ENCODE measurements at regions not wholly inside any gene's neighbourhood (a gene's known extent, or its start where the extent isn't known, plus 50 kb on each side); places are given as distances from the start of the nearest gene placed in this dataset.

- in situ Hi-C loops (cut with MboI; ENCODE audit: low sequenced_read_pairs), result no loop called here
Measured at GRCh38 chr13:70708775-70709174, 600.5 kb upstream of the KLHL1 start.

- in situ Hi-C loops (cut with MboI; ENCODE audit: low sequenced_read_pairs), result no loop called here
Measured at GRCh38 chr13:70703755-70704154, 595.5 kb upstream of the KLHL1 start.

DNA sequence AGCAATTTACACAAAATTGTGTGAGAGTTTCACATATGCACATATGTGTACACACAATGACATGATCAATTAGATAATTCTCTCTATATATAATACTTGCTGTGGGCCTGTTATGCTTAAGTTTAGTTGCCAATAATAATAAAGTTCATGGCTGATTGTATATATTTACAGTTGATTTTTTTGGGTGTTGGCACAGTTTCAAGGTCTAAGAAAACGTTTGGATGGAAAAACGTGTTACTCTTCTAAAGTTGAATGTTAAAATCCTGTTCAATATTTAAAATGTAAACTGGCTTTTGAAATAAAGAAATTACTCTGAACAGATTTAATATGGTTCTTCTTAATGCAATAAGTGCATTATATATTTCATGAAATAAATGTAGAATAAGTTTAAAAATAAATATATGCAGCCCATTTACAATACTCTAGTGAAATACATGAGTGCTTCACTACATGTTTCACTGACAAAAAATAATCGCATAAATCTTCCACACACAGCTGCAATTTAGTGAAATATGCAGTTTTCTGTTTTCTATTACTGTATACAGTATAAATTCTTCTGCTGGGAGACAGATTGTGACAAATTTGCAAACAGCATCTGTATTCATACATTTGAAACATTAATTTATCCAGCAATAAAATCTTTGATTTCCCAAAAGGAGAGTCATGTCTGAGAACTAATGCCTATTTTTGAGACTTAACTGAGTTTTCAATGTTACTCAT lies 586.9 kb upstream of the KLHL1 start:
- in situ Hi-C loops (cut with MboI; ENCODE audit: low sequenced_read_pairs), result no loop called here

- in situ Hi-C loops (cut with MboI; ENCODE audit: low sequenced_read_pairs), result no loop called here
Measured at GRCh38 chr13:70668983-70669382, 560.7 kb upstream of the KLHL1 start.

GRCh38 chr13:70668293-70668692 lies 560.0 kb upstream of the KLHL1 start:
- in situ Hi-C loops (cut with MboI; ENCODE audit: low sequenced_read_pairs), result no loop called here

DNA sequence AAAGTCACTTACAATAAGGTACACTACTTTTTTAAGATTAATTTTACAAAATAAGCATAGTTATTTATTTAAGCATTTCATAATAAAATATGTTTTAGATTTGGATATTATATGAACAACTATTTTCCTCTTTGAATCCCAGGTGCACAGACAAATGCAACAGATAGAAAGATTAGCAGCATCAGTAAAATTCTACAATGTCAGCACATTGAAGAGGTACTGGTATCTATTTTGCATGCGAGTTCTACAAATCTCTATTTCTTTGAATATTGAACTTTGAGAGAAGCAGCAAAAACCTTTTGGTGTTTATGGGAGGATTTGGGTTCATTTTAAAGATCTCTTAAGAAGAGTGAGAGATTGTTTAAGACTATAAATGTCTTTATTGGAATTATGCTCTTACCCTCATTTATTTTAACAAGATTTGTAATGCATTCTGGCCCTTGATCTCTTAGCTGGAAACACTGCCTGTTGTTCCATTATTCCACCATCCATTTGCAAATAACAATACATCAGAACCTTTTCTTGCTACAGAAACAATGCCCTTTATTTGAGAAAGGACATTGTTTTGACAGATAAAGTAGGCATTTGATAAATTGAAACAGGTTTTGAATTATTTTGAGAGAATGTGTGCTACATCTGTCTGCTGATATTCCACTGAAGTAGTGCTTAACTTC lies 558.8 kb upstream of the KLHL1 start:
- in situ Hi-C loops (cut with MboI; ENCODE audit: low sequenced_read_pairs), result no loop called here

DNA sequence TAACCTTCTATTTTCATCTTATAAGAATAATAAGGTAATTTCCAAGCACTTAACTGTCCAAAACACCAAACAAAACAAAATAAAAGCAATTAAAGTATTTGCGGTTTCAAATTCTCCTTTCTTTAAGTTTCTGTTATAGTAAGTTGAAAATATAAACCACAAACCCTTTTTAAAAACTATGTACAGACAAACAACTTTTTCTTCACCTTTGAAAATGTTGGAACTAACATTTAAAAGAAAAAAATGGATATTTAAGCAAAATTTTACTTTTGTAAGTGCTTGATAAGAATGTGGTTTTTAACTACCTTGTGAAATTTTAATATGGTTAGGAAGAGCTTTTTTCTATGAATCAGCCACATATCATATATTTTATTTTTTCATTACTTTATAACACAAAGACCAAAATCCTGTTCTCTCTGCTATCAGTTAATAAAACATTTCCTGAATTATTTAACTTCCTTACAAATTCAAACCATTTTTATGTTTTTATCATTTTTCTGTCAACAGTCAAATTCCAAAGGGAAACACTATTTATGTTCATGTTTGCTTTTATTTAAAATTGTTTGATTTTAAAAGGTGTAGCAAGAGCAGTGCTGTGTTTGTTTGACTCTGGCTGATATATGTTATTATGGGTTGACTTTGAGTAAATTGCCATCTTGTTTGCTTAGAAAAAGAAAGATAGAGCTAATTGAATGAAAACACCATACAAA lies 554.1 kb upstream of the KLHL1 start:
- in situ Hi-C loops (cut with MboI; ENCODE audit: low sequenced_read_pairs), result no loop called here

GRCh38 chr13:70644052-70644451 lies 535.8 kb upstream of the KLHL1 start:
- in situ Hi-C loops (cut with MboI; ENCODE audit: low sequenced_read_pairs), result no loop called here

GRCh38 chr13:70634893-70635292 lies 526.6 kb upstream of the KLHL1 start:
- in situ Hi-C loops (cut with MboI; ENCODE audit: low sequenced_read_pairs), result no loop called here

GRCh38 chr13:70630247-70630646 lies 522.0 kb upstream of the KLHL1 start:
- in situ Hi-C loops (cut with MboI; ENCODE audit: low sequenced_read_pairs), result no loop called here

- in situ Hi-C loops (cut with MboI; ENCODE audit: low sequenced_read_pairs), result no loop called here
Measured at GRCh38 chr13:70623239-70623638, 515.0 kb upstream of the KLHL1 start.

DNA sequence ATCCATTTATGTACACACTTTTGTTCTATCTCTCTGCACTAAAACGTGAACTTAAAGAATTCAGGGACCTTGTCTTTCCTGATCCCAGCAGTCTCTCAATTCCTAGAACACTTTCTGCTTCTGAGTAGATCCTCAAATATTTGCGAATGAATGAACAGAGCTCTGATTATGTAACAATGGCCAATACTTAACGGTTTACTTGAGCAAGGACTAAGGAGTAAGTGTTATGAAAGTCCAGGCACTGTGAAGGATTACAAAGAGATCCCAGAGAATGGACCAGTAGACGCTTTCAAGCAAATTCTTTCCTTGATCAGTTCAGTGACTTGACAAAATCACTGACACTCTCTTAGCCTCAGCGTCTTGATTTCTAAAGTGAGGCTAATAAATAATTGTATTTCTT lies 514.5 kb upstream of the KLHL1 start:
- in situ Hi-C loops (cut with MboI; ENCODE audit: low sequenced_read_pairs), result no loop called here

DNA sequence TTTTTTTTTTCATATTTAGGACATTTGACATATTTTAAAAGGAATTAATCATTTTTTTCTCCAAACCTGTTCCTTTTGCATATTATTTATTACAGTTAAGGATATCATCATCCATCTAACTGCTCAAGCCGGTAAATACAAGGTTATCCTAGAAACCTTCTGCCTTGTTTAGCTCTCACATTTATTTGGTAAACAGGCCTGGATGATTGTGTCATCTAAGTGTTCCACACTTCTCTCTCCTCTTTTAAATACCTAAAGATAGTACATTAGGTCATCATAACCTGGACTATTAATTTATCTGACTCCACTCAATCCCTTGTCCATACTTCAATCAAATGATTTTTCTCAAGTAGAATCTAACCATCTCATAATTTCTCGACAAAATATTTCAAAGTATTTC lies 511.7 kb upstream of the KLHL1 start:
- in situ Hi-C loops (cut with MboI; ENCODE audit: low sequenced_read_pairs), result no loop called here

- in situ Hi-C loops (cut with MboI; ENCODE audit: low sequenced_read_pairs), result no loop called here
Measured at GRCh38 chr13:70616847-70617246, 508.6 kb upstream of the KLHL1 start.

- in situ Hi-C loops (cut with MboI; ENCODE audit: low sequenced_read_pairs), result no loop called here
Measured at GRCh38 chr13:70613295-70613694, 505.0 kb upstream of the KLHL1 start.

DNA sequence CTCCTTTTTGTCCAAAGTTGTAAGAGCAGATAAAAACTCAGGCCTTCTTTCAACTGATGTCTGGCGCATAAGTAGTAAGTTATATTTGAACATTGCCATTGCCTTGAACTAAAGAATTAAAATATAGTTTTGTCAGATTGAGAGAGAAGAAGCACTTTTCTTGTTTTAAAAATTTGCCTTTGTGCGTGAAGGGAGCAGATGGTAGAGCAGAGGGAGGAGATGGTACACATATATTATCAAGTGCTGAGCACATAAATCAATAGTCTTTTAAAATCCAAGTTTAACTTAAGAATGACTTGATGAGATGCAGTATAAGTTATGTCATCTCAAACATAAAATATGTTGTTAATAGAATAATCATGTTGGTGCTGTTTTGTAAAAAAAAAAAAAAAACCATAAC lies 504.6 kb upstream of the KLHL1 start:
- in situ Hi-C loops (cut with MboI; ENCODE audit: low sequenced_read_pairs), result no loop called here

DNA sequence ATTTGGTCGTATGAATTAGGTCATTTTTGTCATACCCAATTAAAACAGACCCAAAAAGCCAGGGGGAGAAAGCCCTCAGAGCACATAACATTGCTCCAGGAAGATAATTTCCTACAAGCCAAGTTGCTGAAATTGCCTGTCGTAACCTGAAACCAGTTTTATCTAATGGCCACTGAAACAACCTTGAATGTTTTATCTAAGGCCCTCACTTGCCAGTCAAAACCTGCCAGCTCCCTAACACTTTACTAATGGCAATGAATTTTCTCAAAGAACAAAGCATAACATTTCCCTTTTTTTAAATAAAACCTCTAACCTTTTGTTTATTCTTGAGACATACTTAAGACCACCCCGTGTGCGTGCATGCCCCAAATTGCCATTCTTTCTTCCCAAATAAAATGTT lies 496.2 kb upstream of the KLHL1 start:
- in situ Hi-C loops (cut with MboI; ENCODE audit: low sequenced_read_pairs), result no loop called here

- in situ Hi-C loops (cut with MboI; ENCODE audit: low sequenced_read_pairs), result no loop called here
Measured at GRCh38 chr13:70593716-70594115, 485.5 kb upstream of the KLHL1 start.

- in situ Hi-C loops (cut with MboI; ENCODE audit: low sequenced_read_pairs), result no loop called here
Measured at GRCh38 chr13:70585109-70585508, 476.9 kb upstream of the KLHL1 start.

GRCh38 chr13:70580825-70581224 lies 472.6 kb upstream of the KLHL1 start:
- in situ Hi-C loops (cut with MboI; ENCODE audit: low sequenced_read_pairs), result no loop called here

GRCh38 chr13:70579941-70580340 lies 471.7 kb upstream of the KLHL1 start:
- in situ Hi-C loops (cut with MboI; ENCODE audit: low sequenced_read_pairs), result no loop called here

- in situ Hi-C loops (cut with MboI; ENCODE audit: low sequenced_read_pairs), result no loop called here
Measured at GRCh38 chr13:70571221-70571620, 463.0 kb upstream of the KLHL1 start.
